ENCODE measurements at regions not wholly inside any gene's neighbourhood (a gene's known extent, or its start where the extent isn't known, plus 50 kb on each side); places are given as distances from the start of the nearest gene placed in this dataset.

DNA sequence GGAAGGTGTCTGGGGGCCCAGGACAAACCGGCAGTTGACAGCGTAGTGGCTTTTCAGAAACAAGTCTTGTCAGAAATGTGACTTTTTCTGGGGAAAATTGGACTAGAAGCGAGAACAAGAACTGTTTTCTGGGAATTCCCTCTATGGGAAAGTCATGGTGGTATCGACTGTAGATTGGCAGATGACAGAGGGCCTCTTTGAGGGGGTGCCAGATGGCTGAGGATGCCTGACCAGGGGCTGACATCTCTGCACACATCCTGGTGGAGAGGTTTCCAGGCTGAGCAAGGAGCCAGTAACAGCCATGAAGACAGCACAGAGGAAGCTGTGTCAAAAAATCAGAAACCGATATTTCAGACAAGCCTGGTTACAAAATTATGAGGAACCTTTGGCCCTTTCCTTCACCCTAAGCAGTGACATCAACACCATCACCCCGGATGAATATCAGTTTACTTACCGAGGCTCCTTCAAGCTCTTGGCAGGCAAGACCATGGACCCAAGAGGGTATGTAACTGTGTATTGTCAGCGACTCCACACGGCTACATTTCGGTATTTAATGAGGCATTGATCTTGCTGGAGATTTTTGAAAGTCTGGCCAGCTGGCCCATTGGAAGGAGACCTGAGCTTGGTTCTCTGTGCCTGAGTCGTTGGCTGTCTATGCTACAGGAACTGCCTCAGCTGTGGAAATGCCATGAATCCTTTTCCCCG, 1525.3 kb upstream of the TMEM132C start:
- Histone ChIP-seq H3K27me3 (ENCODE audit: insufficient read depth, low read depth, severe bottlenecking) (no peaks in the 10 kb centered on the region), H3K4me3 (ENCODE audit: low read depth, low read length) (no peak overlapping the region), H3K36me3 (no peaks in the 10 kb centered on the region), H3K27ac (no peak overlapping the region), H3K9me3 (ENCODE audit: severe bottlenecking) (no peaks in the 10 kb centered on the region)
- DNase-seq = no peak
- TF ChIP-seq, protein P1, sequence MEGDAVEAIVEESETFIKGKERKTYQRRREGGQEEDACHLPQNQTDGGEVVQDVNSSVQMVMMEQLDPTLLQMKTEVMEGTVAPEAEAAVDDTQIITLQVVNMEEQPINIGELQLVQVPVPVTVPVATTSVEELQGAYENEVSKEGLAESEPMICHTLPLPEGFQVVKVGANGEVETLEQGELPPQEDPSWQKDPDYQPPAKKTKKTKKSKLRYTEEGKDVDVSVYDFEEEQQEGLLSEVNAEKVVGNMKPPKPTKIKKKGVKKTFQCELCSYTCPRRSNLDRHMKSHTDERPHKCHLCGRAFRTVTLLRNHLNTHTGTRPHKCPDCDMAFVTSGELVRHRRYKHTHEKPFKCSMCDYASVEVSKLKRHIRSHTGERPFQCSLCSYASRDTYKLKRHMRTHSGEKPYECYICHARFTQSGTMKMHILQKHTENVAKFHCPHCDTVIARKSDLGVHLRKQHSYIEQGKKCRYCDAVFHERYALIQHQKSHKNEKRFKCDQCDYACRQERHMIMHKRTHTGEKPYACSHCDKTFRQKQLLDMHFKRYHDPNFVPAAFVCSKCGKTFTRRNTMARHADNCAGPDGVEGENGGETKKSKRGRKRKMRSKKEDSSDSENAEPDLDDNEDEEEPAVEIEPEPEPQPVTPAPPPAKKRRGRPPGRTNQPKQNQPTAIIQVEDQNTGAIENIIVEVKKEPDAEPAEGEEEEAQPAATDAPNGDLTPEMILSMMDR (IDR thresholded peaks at IDR 0.05; ENCODE audit: low read depth, low read length) = no peak

DNA sequence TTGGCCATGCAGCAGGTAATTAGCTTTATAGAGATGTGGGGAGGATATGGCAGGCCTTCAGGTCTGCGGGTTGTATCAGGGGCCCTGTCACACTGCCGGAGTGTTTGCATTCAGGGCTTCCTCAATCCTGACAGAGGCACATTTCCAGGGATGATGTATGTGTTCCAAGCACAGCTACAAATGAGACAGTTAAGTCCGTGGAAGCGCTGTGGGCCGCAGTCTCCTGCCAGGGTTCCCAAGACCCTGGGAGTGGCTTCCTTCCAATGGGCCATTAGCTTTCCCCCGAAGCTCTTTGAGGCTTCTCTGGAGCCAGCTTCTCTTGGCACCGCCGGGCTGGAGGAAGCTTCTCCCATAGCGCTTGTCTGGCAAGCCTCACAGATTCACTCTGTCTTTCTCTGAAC, 1524.7 kb upstream of the TMEM132C start:
- Histone ChIP-seq H3K27ac (no peak overlapping the region), H3K4me3 (ENCODE audit: low read depth, low read length) (no peak overlapping the region), H3K27me3 (ENCODE audit: insufficient read depth, low read depth, severe bottlenecking) (no peaks in the 10 kb centered on the region), H3K9me3 (ENCODE audit: severe bottlenecking) (no peaks in the 10 kb centered on the region), H3K36me3 (no peaks in the 10 kb centered on the region)
- TF ChIP-seq, protein P1 (IDR thresholded peaks at IDR 0.05; ENCODE audit: low read depth, low read length) = no peak
- DNase-seq = no peak

DNA sequence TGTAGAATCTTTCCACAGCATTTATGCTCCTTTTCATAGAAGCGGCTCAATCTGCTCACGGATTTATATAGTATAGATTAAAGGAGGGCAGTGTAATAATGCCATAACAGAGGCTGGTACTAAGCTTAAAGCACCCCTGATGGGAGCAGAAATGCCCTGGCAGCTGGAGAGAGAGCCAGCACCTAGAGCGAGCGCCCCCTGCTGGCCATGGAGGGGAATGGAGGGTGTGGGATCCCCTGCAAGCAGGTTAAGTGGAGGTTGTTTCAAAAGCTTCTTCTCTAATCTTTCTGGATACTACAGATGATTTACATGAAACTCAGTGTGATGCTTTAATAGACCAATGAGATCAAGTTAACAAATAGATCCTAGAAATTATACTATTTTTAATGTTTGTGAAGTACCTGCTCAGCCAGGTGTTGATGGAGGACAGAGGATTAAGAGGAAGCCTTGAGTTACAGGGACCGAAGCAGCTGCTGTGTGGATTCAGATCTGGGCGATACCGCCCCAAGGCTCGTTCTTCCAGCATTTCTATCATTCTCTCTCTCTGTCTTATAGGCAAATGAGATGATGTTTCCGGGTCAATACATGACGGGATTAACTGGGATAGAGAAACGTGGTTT, 1519.3 kb upstream of the TMEM132C start:
- H3K27me3 ChIP-seq (ENCODE audit: insufficient read depth, low read depth, severe bottlenecking) = no peaks in the 10 kb centered on the region
- no peak overlapping the region for H3K27ac ChIP-seq
- DNase-seq = peak; percentile 72
- H3K36me3 ChIP-seq = no peaks in the 10 kb centered on the region
- H3K9me3 ChIP-seq (ENCODE audit: severe bottlenecking) = no peaks in the 10 kb centered on the region
- TF ChIP-seq, protein P1 (IDR thresholded peaks at IDR 0.05; ENCODE audit: low read depth, low read length) = peak; percentile 87
- no peak overlapping the region for H3K4me3 ChIP-seq (ENCODE audit: low read depth, low read length)

DNA sequence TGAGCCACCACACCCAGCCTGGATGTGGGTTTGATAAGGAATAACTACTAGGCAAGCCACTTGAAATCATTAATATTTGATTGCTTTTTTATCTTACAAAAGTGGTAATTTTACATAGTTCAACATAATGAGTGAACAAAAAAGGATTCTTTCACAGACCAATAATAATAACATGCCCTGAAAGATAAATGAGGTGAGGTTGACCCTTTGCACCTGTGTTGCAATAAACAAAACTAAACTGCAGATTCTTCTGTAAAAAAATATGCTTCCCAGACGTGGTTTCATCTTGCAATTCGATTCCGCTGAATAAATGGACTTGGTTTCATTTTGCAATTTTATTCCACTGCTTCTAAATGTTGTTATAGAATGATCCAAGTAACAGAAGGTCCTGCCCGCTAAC, 1514.9 kb upstream of the TMEM132C start:
- no peak overlapping the region for H3K4me3 ChIP-seq (ENCODE audit: low read depth, low read length)
- DNase-seq = no peak
- TF ChIP-seq, protein P1 (IDR thresholded peaks at IDR 0.05; ENCODE audit: low read depth, low read length) = no peak
- no peak overlapping the region for H3K27ac ChIP-seq
- H3K9me3 ChIP-seq (ENCODE audit: severe bottlenecking) = no peaks in the 10 kb centered on the region
- H3K27me3 ChIP-seq (ENCODE audit: insufficient read depth, low read depth, severe bottlenecking) = no peaks in the 10 kb centered on the region
- H3K36me3 ChIP-seq = no peaks in the 10 kb centered on the region

DNA sequence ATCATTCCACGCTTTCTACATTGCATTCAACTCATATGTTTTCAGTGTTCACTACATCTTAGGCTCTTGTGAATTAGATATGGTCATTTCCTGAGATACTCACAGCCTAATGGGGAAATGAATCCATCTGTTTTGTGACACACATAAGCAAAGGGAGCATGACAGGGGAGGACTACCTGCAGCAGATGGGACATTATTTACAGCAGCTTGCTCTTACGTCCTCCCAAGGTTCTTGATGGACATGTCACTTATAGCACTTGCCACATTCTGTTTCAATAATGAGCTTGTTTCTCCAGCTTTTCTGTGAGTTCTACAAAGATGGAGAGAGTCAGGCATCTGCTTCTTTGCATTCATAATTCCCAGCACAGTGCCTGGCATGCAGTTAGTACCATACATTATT, 1509.6 kb upstream of the TMEM132C start:
- Histone ChIP-seq H3K36me3 (no peaks in the 10 kb centered on the region), H3K9me3 (ENCODE audit: severe bottlenecking) (no peaks in the 10 kb centered on the region)
- TF ChIP-seq, protein P1 (IDR thresholded peaks at IDR 0.05; ENCODE audit: low read depth, low read length) = no peak

More for the DNA sequence above, 1509.6 kb upstream of the TMEM132C start:
- Histone ChIP-seq H3K27ac (no peak overlapping the region), H3K4me3 (ENCODE audit: low read depth, low read length) (no peak overlapping the region), H3K27me3 (ENCODE audit: insufficient read depth, low read depth, severe bottlenecking) (no peaks in the 10 kb centered on the region)
- DNase-seq = no peak
